B cell (primary cell): ENCODE measurements at regions not wholly inside any gene's neighbourhood (a gene's known extent, or its start where the extent isn't known, plus 50 kb on each side); places are given as distances from the start of the nearest gene placed in this dataset.

Experiments
- ATAC-seq: fragments of 200-7000 bp; cut with Tn5 transposase; one replicate; pipeline ENCODE4 v1.10.0; 2021; ENCODE audit warnings: low read depth, mild to moderate bottlenecking, moderate number of reproducible peaks, moderate library complexity
- CTCF ChIA-PET: fragments of 350-600 bp; sonication (Branson Sonifier 250); formaldehyde crosslinking; loops from one replicate; lab custom pipeline; 2021; ENCODE audit warnings: antibody characterized with exemption, inconsistent platforms; lab: Charles Lee
- POLR2A ChIA-PET: fragments of 350-600 bp; sonication (Branson Sonifier 250); formaldehyde crosslinking; loops from one replicate; lab custom pipeline; 2021; ENCODE audit warnings: antibody characterized with exemption; lab: Charles Lee
- DNase-seq: peaks from one replicate; pipeline ENCODE4 v3.0.0; 2013
- H2AFZ ChIP-seq: 2 replicates; pipeline ENCODE4 v1.6.1; 2012; ENCODE audit warnings: mild to moderate bottlenecking, low read depth, low read length; ENCODE audit not compliant: insufficient read depth, poor library complexity, severe bottlenecking
- H3K27ac ChIP-seq, 2 donors: 1 replicate in 1 of 2; 2 replicates in 1 of 2; pipeline ENCODE4 v1.5.1; 2012 to 2013; ENCODE audit warnings: low read length in 2 of 2, mild to moderate bottlenecking in 2 of 2, moderate library complexity in 1 of 2
- H3K27me3 ChIP-seq, 4 experiments: fragments of 200-600 bp in 1 of 4; sonication (generic) in 1 of 4; replicated peaks in 1 of 4; 1 replicate in 2 of 4; 2 replicates in 2 of 4; pipeline versions ENCODE4 v1.6.1 to v1.7.0; 2013 to 2016; ENCODE audit warnings: low read length in 3 of 4, mild to moderate bottlenecking in 2 of 4, mixed read lengths in 1 of 4, moderate library complexity in 1 of 4; ENCODE audit not compliant: insufficient read depth in 4 of 4, control insufficient read depth in 3 of 4; ENCODE audit errors: control extremely low read depth in 1 of 4
- H3K36me3 ChIP-seq, 2 experiments: replicated peaks in 1 of 2; 1 replicate in 1 of 2; 2 replicates in 1 of 2; pipeline versions ENCODE4 v1.6.1 to v1.7.1; 2013; ENCODE audit warnings: low read length in 1 of 2; ENCODE audit not compliant: insufficient read depth in 2 of 2, control insufficient read depth in 1 of 2; ENCODE audit errors: control extremely low read depth in 1 of 2, extremely low read depth in 1 of 2
- H3K4me1 ChIP-seq, 2 donors: fragments of 200-600 bp in 1 of 2; sonication (generic) in 1 of 2; 1 replicate in 1 of 2; 2 replicates in 1 of 2; pipeline versions ENCODE4 v1.5.1 to v1.6.1; 2013 to 2017; ENCODE audit warnings: low read length in 2 of 2; ENCODE audit not compliant: control insufficient read depth in 2 of 2, insufficient read depth in 2 of 2
- H3K4me2 ChIP-seq: replicated peaks from 2 replicates; pipeline ENCODE3; 2012; ENCODE audit warnings: mild to moderate bottlenecking, low read depth, low read length; ENCODE audit not compliant: poor library complexity, severe bottlenecking
- H3K4me3 ChIP-seq, 5 experiments: fragments of 200-600 bp in 1 of 5; sonication (generic) in 1 of 5; 1 replicate in 3 of 5; 2 replicates in 2 of 5; pipeline versions ENCODE4 v1.5.1 to v1.7.0; 2011 to 2016; ENCODE audit warnings: low read length in 4 of 5, mild to moderate bottlenecking in 4 of 5, low read depth in 2 of 5, control low read depth in 1 of 5, moderate library complexity in 1 of 5; ENCODE audit not compliant: insufficient read depth in 1 of 5; ENCODE audit errors: control extremely low read depth in 1 of 5, extremely low read depth in 1 of 5
- H3K79me2 ChIP-seq: fragments of 200-600 bp; sonication (generic); one replicate; pipeline ENCODE4 v1.6.0; 2016; ENCODE audit warnings: low read length; ENCODE audit not compliant: control insufficient read depth, insufficient read depth
- H3K9ac ChIP-seq: fragments of 200-600 bp; sonication (generic); 2 replicates; pipeline ENCODE4 v1.6.1; 2017; ENCODE audit warnings: mild to moderate bottlenecking, low read length, moderate library complexity
- H3K9me3 ChIP-seq, 3 donors: one replicate each; pipeline versions ENCODE4 v1.6.1 to v1.7.1; 2013; ENCODE audit warnings: low read length in 2 of 3; ENCODE audit not compliant: control insufficient read depth in 2 of 3, insufficient read depth in 1 of 3; ENCODE audit errors: control extremely low read depth in 1 of 3
- H4K20me1 ChIP-seq: 2 replicates; pipeline ENCODE4 v1.6.0; 2012; ENCODE audit warnings: mild to moderate bottlenecking, low read length; ENCODE audit not compliant: insufficient read depth, control insufficient read depth, poor library complexity, severe bottlenecking
- H3K27ac Mint-ChIP-seq: one replicate; pipeline ENCODE4 v1.8.0; 2021; ENCODE audit warnings: mixed read lengths
- H3K27me3 Mint-ChIP-seq: one replicate; pipeline ENCODE4 v1.8.0; 2021; ENCODE audit warnings: mixed read lengths
- H3K4me1 Mint-ChIP-seq: one replicate; pipeline ENCODE4 v1.8.0; 2021; ENCODE audit warnings: mixed read lengths
- H3K4me3 Mint-ChIP-seq: one replicate; pipeline ENCODE4 v1.8.0; 2021; ENCODE audit warnings: mixed read lengths
- H3K9me3 Mint-ChIP-seq: one replicate; pipeline ENCODE4 v1.8.0; 2022; ENCODE audit warnings: mixed read lengths; ENCODE audit not compliant: insufficient read depth
- EZH2 ChIP-seq: IDR thresholded peaks from 2 replicates; pipeline ENCODE4 v1.6.1; 2012; ENCODE audit warnings: borderline replicate concordance, low read depth, mild to moderate bottlenecking, moderate library complexity, low read length; ENCODE audit not compliant: insufficient read depth, poor library complexity, severe bottlenecking
- WGBS: methylation state at CpG from one replicate; pipeline ENCODE4 v1.1.5; 2013; ENCODE audit warnings: missing lambda C conversion rate; ENCODE audit not compliant: insufficient coverage; 5-methylcytosine and 5-hydroxymethylcytosine counted together
- intact Hi-C: fragments of 100-400 bp; cut with micrococcal nuclease; formaldehyde crosslinking; loops from one replicate; pipeline ENCODE4 v1.10.0; 2022
- TF ChIP-seq, protein P1 (sequence below): fragments of 200-600 bp; IDR thresholded peaks from one replicate; pipeline ENCODE4 v1.8.0; 2022; ENCODE audit warnings: antibody characterized with exemption, mild to moderate bottlenecking

DNA sequence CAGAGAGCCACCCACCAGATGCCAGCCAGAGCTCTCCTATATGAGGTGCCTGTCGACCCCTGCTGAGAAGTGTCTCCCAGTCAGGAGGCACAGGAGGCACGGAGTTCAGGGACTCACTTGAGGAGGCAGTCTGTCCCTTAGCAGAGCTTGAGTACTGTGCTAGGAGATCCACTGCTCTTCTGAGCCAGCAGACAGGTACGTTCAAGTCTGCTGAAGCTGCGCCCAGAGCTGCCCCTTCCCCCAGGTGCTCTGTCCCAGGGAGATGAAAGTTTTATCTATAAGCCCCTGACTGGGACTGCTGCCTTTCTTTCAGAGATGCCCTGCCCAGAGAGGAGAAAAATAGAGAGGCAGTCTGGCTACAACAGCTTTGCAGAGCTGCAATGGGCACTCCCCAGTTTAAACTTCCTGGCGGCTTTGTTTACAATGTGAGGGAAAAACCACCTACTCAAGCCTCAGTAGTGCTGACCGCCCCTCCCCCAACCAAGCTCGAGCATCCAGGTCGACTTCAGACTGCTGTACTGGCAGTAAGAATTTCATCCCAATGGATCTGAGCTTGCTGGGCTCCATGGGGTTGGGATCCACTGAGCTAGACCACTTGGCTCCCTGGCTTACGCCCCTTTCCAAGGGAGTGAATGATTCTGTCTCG lies 146.7 kb upstream of the USP15 start:
- no peak for ATAC-seq
- H3K27me3 Mint-ChIP-seq: peaks cover 6% of the 10 kb centered on the region
- H3K9me3 ChIP-seq: no peaks in the 10 kb centered on the region
- no peaks in the 10 kb centered on the region for H3K79me2 ChIP-seq
- WGBS: 84% methylated on average over 9 of the region's 10 CpGs
- POLR2A ChIA-PET: no interaction called here
- H3K4me3 Mint-ChIP-seq: no peak overlapping the region
- TF ChIP-seq EZH2: no peak
- TF ChIP-seq, protein P1, sequence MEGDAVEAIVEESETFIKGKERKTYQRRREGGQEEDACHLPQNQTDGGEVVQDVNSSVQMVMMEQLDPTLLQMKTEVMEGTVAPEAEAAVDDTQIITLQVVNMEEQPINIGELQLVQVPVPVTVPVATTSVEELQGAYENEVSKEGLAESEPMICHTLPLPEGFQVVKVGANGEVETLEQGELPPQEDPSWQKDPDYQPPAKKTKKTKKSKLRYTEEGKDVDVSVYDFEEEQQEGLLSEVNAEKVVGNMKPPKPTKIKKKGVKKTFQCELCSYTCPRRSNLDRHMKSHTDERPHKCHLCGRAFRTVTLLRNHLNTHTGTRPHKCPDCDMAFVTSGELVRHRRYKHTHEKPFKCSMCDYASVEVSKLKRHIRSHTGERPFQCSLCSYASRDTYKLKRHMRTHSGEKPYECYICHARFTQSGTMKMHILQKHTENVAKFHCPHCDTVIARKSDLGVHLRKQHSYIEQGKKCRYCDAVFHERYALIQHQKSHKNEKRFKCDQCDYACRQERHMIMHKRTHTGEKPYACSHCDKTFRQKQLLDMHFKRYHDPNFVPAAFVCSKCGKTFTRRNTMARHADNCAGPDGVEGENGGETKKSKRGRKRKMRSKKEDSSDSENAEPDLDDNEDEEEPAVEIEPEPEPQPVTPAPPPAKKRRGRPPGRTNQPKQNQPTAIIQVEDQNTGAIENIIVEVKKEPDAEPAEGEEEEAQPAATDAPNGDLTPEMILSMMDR: no peak
- no peaks in the 10 kb centered on the region for H4K20me1 ChIP-seq
- H3K4me1 Mint-ChIP-seq: no peaks in the 10 kb centered on the region
- intact Hi-C loops: no loop called here
- H3K4me3 ChIP-seq: no peak overlapping the region
- H3K27ac Mint-ChIP-seq: no peak overlapping the region
- CTCF ChIA-PET: interaction anchor here (0.6 kb wide), 1 partner anchor 106 kb away, joined by 3 read pairs; no protein-coding TSS in a partner anchor
- H3K27me3 ChIP-seq: no peaks in the 10 kb centered on the region
- no peaks in the 10 kb centered on the region for H3K9me3 Mint-ChIP-seq
- H3K4me1 ChIP-seq: no peaks in the 10 kb centered on the region
- DNase-seq: no peak
- H3K27ac ChIP-seq: no peak overlapping the region
- no peaks in the 10 kb centered on the region for H3K36me3 ChIP-seq
- H3K4me2 ChIP-seq: no peak overlapping the region
- H2AFZ ChIP-seq: no peak overlapping the region
- no peak overlapping the region for H3K9ac ChIP-seq

DNA sequence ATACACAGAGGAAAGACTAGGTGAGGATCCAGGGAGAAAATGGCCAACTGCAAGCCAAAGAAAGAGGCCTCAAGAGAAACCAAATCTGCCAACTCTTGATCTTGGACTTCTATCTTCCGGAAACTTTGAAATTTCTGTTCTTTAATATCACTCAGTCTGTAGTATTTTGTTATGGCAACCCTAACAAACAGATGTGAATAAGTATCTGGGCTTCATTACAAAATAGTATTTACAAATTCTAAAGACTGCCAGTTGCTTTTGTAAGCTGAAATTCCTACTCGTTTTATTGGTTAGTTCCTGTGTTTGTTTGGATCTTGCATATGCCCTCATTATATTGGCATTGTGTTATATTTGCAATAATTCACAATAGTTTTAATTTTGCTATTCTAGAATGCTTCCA lies 143.2 kb upstream of the USP15 start:
- H3K27ac Mint-ChIP-seq: no peak overlapping the region
- Histone ChIP-seq H3K27me3 (no peaks in the 10 kb centered on the region), H3K79me2 (no peaks in the 10 kb centered on the region), H4K20me1 (no peaks in the 10 kb centered on the region), H3K9me3 (no peaks in the 10 kb centered on the region), H3K4me1 (no peaks in the 10 kb centered on the region), H3K27ac (no peak overlapping the region), H3K36me3 (no peaks in the 10 kb centered on the region), H3K4me3 (no peak overlapping the region), H2AFZ (no peak overlapping the region), H3K4me2 (no peak overlapping the region), H3K9ac (no peak overlapping the region)
- intact Hi-C loops: no loop called here
- ChIA-PET CTCF (no interaction called here), POLR2A (no interaction called here)
- WGBS: no CpG with 5 or more reads among the region's 2 CpGs
- DNase-seq (no peak), ATAC-seq (no peak)
- H3K4me3 Mint-ChIP-seq: no peak overlapping the region
- H3K9me3 Mint-ChIP-seq: no peaks in the 10 kb centered on the region
- H3K27me3 Mint-ChIP-seq: peaks cover 6% of the 10 kb centered on the region
- no peaks in the 10 kb centered on the region for H3K4me1 Mint-ChIP-seq
- no peak for TF ChIP-seq EZH2
- TF ChIP-seq, protein P1: no peak
